Lower leg skin (tissue), 4 donors: ENCODE measurements at regions not wholly inside any gene's neighbourhood (a gene's known extent, or its start where the extent isn't known, plus 50 kb on each side); places are given as distances from the start of the nearest gene placed in this dataset.

ENCODE experiments used
- DNase-seq, 2 donors: peaks; one replicate each; pipeline ENCODE4 v3.0.0-alpha.2; 2019; ENCODE audit warnings: low spot score in 2 of 2
- H3K4me3 ChIP-seq: fragments of 200-600 bp; sonication (generic); 2 replicates; pipeline ENCODE4 v1.5.1; 2017; ENCODE audit warnings: mild to moderate bottlenecking, low read depth; ENCODE audit not compliant: poor library complexity, severe bottlenecking
- POLR2A ChIP-seq, 2 donors: fragments of 450-650 bp; IDR thresholded peaks; one replicate each; pipeline ENCODE4 v1.6.1; 2016 to 2017; ENCODE audit warnings: antibody characterized with exemption in 2 of 2, mild to moderate bottlenecking in 1 of 2, moderate library complexity in 1 of 2
- WGBS, 2 donors: methylation state at CpG; one replicate each; pipeline ENCODE4 v1.1.5; 2018; 5-methylcytosine and 5-hydroxymethylcytosine counted together
- intact Hi-C: fragments of 100-400 bp; cut with DNase I; formaldehyde crosslinking; loops from one replicate; pipeline ENCODE4 v1.15.0; 2023; ENCODE audit warnings: low total_unique reads
- TF ChIP-seq, protein P1 (sequence below), 3 donors: fragments of 450-650 bp; IDR thresholded peaks; one replicate each; pipeline ENCODE4 v1.5.1; 2016; ENCODE audit warnings: antibody characterized with exemption in 3 of 3, mild to moderate bottlenecking in 3 of 3, moderate library complexity in 2 of 3

DNA sequence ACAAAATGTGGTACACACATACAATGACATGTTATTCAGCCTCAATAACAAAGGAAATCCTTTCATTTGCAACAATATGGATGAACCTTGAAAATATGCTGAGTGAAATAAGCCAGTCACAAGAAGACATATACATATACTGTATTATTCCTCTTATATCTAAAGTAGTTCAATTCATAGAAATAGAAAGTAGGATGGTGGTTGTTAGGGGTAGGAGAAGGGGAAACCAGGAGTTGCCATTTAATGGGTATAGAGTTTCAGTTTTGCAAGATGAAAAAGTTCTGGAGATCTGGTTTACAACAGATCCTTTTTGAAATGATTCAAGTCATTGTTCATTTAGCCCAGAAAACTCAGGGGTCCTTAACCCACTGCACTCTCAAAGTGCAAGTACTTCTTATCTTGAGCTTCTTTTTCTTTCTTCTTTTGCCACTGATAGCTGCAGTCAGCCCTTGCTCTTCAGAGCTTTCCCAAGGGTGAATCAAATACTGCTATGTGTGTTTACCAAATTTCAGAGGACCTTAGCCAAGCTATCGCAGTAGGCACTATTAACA, 208.0 kb upstream of the EOMES start:
- TF ChIP-seq POLR2A (IDR thresholded peaks at IDR 0.05) = no peak
- TF ChIP-seq, protein P1, sequence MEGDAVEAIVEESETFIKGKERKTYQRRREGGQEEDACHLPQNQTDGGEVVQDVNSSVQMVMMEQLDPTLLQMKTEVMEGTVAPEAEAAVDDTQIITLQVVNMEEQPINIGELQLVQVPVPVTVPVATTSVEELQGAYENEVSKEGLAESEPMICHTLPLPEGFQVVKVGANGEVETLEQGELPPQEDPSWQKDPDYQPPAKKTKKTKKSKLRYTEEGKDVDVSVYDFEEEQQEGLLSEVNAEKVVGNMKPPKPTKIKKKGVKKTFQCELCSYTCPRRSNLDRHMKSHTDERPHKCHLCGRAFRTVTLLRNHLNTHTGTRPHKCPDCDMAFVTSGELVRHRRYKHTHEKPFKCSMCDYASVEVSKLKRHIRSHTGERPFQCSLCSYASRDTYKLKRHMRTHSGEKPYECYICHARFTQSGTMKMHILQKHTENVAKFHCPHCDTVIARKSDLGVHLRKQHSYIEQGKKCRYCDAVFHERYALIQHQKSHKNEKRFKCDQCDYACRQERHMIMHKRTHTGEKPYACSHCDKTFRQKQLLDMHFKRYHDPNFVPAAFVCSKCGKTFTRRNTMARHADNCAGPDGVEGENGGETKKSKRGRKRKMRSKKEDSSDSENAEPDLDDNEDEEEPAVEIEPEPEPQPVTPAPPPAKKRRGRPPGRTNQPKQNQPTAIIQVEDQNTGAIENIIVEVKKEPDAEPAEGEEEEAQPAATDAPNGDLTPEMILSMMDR (IDR thresholded peaks at IDR 0.05) = no peak
- no peak for DNase-seq
- 90 to 95% methylated on average over 1 of the region's 1 CpG for WGBS, 2 donors
- intact Hi-C loops = no loop called here
- H3K4me3 ChIP-seq = no peak overlapping the region

DNA sequence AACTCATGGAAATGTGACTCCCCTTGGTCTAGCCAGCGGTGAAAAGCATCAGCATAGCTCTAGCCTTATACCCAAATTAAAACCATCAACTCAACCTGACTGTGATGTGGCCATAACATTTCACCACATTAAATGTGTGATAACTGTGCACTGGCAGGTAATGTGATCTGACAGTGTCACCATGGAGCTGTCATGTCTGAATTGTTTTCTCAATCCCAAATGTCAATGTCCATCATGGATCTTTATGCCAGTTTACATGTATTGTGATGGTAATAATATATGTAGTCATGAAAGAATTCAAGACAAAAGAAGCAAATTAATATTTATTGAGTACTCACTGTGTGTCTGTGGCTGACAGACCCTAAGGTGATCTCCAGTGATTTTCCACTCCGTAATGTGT, 213.4 kb upstream of the EOMES start:
- no peak overlapping the region for H3K4me3 ChIP-seq
- TF ChIP-seq, protein P1 (IDR thresholded peaks at IDR 0.05) = no peak
- no peak for TF ChIP-seq POLR2A (IDR thresholded peaks at IDR 0.05)
- DNase-seq = no peak
- 84 to 89% methylated on average over 2 of the region's 2 CpGs for WGBS, 2 donors
- intact Hi-C loops = no loop called here

DNA sequence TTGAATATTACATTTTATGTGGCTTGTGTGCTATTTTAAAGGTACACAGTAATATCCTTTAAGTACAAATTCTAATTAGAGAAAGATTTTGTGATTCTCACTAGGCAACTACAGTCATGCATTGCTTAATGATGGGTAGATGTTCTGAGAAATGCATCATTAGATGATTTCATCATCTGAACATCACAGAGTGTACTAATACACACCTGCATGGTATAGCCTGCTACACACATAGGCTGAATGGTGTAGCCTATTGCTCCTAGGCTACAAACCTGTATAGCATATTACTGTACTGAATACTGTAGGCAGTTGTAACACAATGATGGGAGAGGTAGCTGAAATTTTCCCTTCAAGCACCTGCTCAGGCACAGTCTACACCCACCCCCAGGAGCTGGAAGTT, 217.4 kb upstream of the EOMES start:
- H3K4me3 ChIP-seq = no peak overlapping the region
- TF ChIP-seq, protein P1 (IDR thresholded peaks at IDR 0.05) = no peak
- no peak for TF ChIP-seq POLR2A (IDR thresholded peaks at IDR 0.05)
- DNase-seq = no peak
- intact Hi-C loops = no loop called here

DNA sequence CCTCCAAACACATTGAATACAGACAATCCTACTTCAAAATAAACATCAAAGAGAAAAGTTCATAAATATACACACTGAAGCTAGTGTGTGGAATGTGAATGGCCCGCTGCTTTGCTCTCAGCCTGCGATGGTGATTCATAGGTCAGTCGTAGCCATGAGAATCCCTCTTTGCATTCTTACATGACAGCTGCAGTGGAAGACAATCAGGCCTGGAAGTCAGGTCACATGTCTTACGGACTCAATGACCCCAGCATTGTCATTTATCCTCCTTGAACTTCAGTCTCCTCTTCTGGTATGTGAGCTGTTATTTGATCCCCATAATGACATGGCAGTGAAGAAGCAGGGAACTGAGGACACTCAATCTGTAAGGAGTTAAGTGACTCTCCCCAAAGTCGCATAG, 217.8 kb upstream of the EOMES start:
- TF ChIP-seq, protein P1 (IDR thresholded peaks at IDR 0.05) = no peak
- no peak for TF ChIP-seq POLR2A (IDR thresholded peaks at IDR 0.05)
- intact Hi-C loops = no loop called here
- no peak overlapping the region for H3K4me3 ChIP-seq
- DNase-seq = no peak
- 42 to 45% methylated on average over 5 of the region's 5 CpGs for WGBS, 2 donors

DNA sequence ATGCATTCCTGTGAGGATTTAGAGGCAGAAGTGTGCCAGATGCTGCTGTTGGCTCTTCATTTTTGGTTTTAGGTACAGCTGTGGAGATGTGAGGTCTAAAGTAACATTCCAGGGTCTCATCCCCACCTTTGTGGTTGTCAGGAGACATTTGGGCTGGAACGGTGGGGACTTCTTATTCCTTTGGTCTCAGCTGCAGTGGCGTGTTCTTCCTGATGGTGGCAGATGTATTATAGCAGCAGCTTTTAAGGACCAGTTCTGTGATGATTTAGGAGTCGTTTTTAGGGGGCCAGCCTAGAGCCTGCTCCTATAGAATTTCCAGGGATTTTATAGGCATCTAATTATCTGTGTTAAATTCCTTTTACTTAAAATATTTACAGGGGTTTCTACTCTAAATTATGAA, 221.0 kb upstream of the EOMES start:
- no peak overlapping the region for H3K4me3 ChIP-seq
- 8 to 25% methylated on average over 3 of the region's 3 CpGs for WGBS, 2 donors
- TF ChIP-seq POLR2A (IDR thresholded peaks at IDR 0.05) = no peak
- TF ChIP-seq, protein P1 (IDR thresholded peaks at IDR 0.05) = no peak
- intact Hi-C loops = no loop called here
- DNase-seq = no peak

DNA sequence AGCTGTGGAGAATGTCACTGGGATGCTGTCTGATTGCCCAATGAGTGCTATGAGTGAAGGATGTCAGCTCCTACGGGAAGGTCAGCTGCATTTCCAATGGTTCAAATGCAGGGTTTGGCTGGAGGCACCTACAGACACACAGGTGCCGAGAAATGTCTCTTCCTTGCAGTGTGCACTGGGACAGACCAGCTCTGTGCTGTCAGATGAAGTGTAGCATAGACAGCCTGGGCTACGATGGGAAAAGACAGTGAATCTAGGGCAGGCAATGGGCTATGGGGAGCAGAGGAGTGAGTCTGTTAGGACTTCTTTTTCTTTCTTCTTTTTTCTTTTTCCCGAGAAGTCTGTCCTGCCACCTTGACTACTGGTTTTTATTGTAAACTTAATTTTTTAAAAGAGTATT, 223.1 kb upstream of the EOMES start:
- no peak overlapping the region for H3K4me3 ChIP-seq
- WGBS, 2 donors = 83 to 84% methylated on average over 4 of the region's 4 CpGs
- intact Hi-C loops = no loop called here
- DNase-seq = no peak
- no peak for TF ChIP-seq POLR2A (IDR thresholded peaks at IDR 0.05)
- TF ChIP-seq, protein P1 (IDR thresholded peaks at IDR 0.05) = no peak
